H54 (cell line): ENCODE measurements at regions not wholly inside any gene's neighbourhood (a gene's known extent, or its start where the extent isn't known, plus 50 kb on each side); places are given as distances from the start of the nearest gene placed in this dataset.
"Not testable (repeated sequence)": the region's sequence is repeated elsewhere in the genome, so short reads cannot be mapped to it uniquely, and the experiment has no call there.

Experiments used
- DNase-seq: peaks from one replicate; pipeline ENCODE4 v3.0.0; 2011; ENCODE audit warnings: low spot score, mixed read lengths; ENCODE audit not compliant: insufficient read length
- FAIRE-seq: peaks from 3 replicates; lab custom pipeline; 2011; peaks lifted over from hg19 to GRCh38; lab: Jason Lieb, UNC
- POLR2A ChIP-seq: IDR thresholded peaks from 2 replicates; pipeline ENCODE4 v1.6.1; 2011; ENCODE audit warnings: low read depth, mild to moderate bottlenecking, low read length

DNA sequence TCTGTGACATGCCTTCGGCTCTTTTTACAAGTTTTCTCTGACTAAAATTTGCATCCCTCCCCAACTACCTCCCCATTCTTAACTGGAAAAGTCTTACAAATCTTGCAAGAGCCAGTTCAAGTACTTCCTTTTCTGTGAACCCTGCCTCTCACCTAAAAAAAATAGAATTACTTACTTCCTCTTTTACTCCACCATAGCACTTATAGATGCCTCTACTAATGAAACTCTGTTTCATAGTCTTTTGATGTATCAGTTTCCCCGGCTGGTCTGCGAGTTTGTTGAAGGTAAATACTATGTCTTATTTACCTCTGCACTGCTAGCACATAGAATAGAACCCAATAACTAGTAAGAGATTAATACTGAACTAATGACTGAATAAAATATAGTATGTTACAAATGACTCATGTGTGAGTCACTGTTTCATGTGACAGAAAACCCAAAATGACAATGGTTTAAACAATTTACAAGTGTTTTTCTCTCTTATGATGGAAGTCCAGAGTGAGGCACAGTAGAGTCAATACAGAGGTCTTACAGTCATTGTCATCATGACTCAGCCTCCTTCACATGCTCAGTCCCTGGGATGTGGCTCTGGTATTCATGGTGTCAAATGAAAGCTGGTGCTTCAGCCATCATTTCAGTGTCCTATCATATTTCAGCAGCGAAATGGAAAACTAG is 393.5 kb downstream of the RSL24D1 start:
- FAIRE-seq (no peak), DNase-seq (no peak)
- no peak for TF ChIP-seq POLR2A

DNA sequence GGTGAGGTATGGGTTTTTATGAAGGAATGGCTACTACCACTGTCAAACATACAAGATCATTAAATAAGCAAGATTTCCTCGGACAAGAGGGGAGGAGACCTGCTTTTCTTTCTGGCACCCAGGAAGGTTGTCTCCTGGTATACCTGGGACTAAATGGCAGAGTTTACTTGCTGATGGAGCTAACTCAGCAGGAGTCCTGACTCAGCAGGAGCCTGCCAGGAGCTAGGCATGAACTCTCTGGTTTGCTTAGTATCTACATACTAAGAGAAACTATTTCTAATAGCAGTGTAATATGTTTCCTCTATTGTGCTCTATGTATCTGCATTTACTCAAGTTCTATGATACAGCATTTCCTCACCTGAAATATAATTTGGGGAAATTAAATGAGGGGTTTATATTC is 404.2 kb downstream of the RSL24D1 start:
- no peak for DNase-seq
- FAIRE-seq, result no peak
- no peak for TF ChIP-seq POLR2A

DNA sequence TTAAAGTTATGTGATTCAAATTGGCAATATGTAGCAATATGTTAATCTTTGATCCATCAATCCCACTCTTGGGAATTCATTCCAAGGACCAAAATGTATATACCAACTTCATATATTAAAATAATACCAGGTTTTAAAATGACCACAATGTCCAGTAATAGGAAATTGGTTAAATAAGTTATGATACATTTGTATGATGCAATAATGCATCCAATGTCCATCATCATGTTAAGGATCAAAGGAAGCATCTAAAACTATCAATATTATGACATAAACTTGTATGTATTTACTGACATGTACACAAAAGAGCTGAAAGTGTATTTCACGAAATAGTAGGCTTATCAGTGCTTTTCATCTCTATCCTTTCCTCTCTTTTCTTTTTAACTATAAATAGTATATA is 406.0 kb downstream of the RSL24D1 start:
- DNase-seq, result no peak
- FAIRE-seq, result no peak
- no peak for TF ChIP-seq POLR2A

DNA sequence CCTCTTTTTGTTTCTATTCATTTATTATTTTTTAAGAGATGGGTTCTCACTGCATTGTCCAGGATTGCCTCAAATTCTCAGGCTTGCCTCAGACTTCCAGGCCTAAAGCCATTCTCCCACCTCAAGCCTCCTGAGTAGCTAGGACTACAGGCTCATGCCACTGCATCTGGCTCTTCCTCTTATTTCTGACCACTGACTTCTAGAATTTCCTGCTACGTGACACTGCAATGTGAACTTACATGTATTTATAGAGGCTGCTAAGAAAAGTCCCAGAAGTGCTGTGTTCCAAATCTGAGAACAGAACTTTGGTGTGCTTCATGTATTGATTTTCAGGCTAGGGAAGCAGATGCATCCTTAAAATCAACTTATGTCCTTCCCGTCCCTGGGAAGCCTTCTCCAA is 407.4 kb downstream of the RSL24D1 start:
- TF ChIP-seq POLR2A, result no peak
- FAIRE-seq, result no peak
- DNase-seq, result no peak

DNA sequence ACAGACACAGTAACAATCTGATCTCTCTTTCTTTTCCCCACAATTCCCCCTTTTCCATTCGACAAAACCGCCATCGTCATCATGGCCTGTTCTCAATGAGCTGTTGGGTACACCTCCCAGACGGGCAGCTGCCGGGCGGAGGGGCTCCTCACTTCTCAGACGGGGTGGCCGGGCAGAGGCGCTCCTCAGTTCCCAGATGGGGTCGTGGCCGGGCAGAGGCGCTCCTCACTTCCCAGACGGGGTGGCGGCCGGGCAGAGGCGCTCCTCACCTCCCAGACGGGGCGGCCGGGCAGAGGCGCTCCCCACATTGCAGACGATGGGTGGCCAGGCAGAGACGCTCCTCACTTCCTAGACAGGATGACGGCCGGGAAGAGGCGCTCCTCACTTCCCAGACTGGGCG is 415.5 kb downstream of the RSL24D1 start:
- FAIRE-seq, DNase-seq: not testable (repeated sequence)

GRCh38 chr15:54779271-54779670 is 417.5 kb downstream of the RSL24D1 start:
- DNase-seq (no peak), FAIRE-seq (no peak)
- no peak for TF ChIP-seq POLR2A

DNA sequence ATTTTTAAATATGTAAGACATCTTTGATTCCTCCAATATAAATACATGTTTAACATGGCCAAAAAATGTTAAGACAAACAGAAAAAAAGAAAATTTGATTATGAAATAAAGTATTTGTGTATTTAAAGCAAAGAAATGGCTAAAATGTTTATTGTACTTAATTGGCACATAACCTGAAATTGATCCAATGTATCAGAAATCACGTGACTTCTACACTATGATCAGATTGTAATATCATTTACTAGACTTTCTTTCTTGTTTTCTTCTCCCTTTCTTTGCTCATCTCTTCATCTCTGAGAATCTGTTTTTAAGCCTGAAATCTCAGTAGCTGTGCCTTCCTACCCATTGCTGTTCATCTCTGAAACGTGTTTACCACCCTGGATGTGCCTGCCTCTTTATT is 420.3 kb downstream of the RSL24D1 start:
- no peak for DNase-seq
- no peak for FAIRE-seq
- no peak for TF ChIP-seq POLR2A

DNA sequence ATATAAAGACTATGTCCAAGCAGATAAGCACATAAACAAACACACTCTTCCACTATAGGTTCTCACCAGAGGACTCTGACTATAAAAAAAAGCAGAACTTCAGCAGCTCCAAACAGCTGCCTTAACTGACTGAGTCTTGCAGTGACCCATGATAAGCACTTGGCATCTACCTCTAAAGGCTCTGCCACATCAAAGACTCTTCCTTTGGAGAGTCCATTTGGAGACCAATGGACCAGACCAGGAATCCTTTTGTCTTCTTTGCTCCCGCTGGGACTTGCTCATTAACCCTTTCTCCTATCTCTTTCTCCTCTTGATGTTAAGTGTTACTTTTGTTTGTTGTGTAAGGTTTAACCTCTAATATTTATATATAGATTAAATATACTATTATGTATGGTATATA is 424.1 kb downstream of the RSL24D1 start:
- no peak for FAIRE-seq
- no peak for TF ChIP-seq POLR2A

DNA sequence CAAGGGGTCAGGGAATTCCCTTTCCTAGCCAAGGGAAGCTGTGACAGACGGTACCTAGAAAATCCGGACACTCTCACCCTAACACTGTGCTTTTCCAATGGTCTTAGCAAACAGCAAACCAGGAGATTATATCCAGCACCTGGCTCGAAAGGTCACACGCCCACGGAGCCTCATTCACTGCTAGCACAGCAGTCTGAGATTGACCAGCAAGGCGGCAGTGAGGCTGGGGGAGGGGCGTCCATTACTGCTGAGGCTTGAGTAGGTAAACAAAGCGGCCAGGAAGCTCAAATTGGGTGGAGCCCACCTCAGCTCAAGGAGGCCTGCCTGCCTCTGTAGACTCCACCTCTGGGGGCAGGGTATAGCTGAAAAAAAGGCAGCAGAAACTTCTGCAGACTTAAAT is 447.3 kb downstream of the RSL24D1 start:
- not testable (repeated sequence) for FAIRE-seq

More for the DNA sequence above, 424.1 kb downstream of the RSL24D1 start:
- DNase-seq, result no peak

DNA sequence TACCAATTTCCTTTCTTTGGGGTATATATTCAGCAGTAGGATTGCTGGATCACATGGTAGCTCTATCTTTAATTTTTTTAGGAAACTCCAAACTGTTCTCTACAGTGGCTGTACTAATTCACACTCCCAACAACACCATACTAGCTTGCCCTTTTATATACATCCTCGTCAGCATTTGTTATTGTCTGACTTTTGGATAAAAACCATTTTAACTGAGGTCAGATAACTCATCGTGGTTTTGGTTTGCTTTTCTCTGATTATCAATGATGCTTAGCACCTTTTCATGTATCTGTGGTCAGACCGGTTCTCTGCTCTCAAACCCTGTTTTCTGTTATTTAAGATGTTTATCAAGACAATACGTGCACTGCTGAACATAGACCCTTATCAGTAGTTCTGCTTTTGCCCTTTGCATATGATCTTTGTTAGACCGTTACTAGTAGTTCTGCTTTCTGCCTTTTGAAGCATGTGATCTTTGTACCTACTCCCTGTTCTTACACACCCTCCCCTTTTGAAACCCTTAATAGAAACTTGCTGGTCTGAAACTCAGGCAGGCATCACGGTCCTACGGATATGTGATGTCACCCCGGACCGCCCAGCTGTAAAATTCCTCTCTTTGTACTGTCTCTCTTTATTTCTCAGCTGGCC is 474.3 kb downstream of the RSL24D1 start:
- no peak for TF ChIP-seq POLR2A
- DNase-seq (no peak), FAIRE-seq (no peak)

More for the DNA sequence above, 447.3 kb downstream of the RSL24D1 start:
- DNase-seq, result not testable (repeated sequence)

- TF ChIP-seq POLR2A, result no peak
- FAIRE-seq (no peak), DNase-seq (no peak)
Measured at GRCh38 chr15:54719325-54719724, 477.4 kb downstream of the RSL24D1 start.

GRCh38 chr15:54707805-54708752 is 488.7 kb downstream of the RSL24D1 start:
- TF ChIP-seq POLR2A, result no peak
- no peak for DNase-seq
- FAIRE-seq, result no peak

- FAIRE-seq (no peak), DNase-seq (no peak)
- no peak for TF ChIP-seq POLR2A
Measured at GRCh38 chr15:54687628-54688027, 509.1 kb downstream of the RSL24D1 start.
